ACC112 (cell line): ENCODE measurements at regions not wholly inside any gene's neighbourhood (a gene's known extent, or its start where the extent isn't known, plus 50 kb on each side); places are given as distances from the start of the nearest gene placed in this dataset.
"Not testable (repeated sequence)": the region's sequence is repeated elsewhere in the genome, so short reads cannot be mapped to it uniquely, and the experiment has no call there.

Source experiments
- H2AFZ ChIP-seq: fragments of 200-600 bp; sonication (generic); one replicate; pipeline ENCODE4 v1.6.0; 2017; ENCODE audit warnings: antibody characterized with exemption, low read length; ENCODE audit not compliant: unreplicated experiment
- H3K27ac ChIP-seq: fragments of 200-600 bp; sonication (generic); 2 replicates; pipeline ENCODE4 v1.5.1; 2014; ENCODE audit warnings: low read depth, mild to moderate bottlenecking, antibody characterized with exemption, low read length, moderate library complexity
- H3K27me3 ChIP-seq: fragments of 200-600 bp; sonication (generic); 2 replicates; pipeline ENCODE4 v1.6.1; 2014; ENCODE audit warnings: mild to moderate bottlenecking, antibody characterized with exemption, low read length, moderate library complexity, mixed read lengths; ENCODE audit not compliant: insufficient read depth
- H3K36me3 ChIP-seq: fragments of 200-600 bp; sonication (generic); 2 replicates; pipeline ENCODE4 v1.6.1; 2016; ENCODE audit warnings: mild to moderate bottlenecking, antibody characterized with exemption, low read length, moderate library complexity, mixed read lengths; ENCODE audit not compliant: insufficient read depth
- H3K4me1 ChIP-seq: fragments of 200-600 bp; sonication (generic); one replicate; pipeline ENCODE4 v1.6.1; 2016; ENCODE audit warnings: low read length, mixed read lengths; ENCODE audit not compliant: insufficient read depth, unreplicated experiment, control insufficient read depth
- H3K4me3 ChIP-seq: fragments of 200-600 bp; sonication (generic); 2 replicates; pipeline ENCODE4 v1.5.1; 2014; ENCODE audit warnings: mild to moderate bottlenecking, low read depth, low read length
- H3K79me2 ChIP-seq: fragments of 200-600 bp; sonication (generic); one replicate; pipeline ENCODE4 v1.6.0; 2016; ENCODE audit warnings: low read length; ENCODE audit not compliant: control insufficient read depth, unreplicated experiment, insufficient read depth

GRCh38 chr13:89454681-89455080 lies 1783.5 kb downstream of the SLITRK5 start:
- H3K4me1 ChIP-seq: peaks cover 4% of the 10 kb centered on the region

DNA sequence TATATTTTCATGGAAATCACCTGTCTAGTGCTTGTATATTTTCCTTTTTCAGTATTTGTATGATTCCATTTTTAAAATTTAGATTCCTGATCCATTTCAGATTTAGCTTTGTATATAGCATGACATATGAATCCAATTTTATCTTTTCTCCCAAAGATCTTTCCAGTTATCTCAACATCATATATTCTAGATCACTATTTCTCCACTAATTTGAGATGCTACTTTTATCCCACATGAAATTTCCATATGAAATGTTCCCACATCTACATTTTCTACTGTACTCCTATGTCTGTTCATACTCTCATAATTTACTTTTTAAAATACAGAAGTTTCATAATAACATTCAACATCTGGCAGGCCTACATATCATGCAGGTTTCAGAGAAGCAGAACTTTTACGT lies 1784.1 kb downstream of the SLITRK5 start:
- Histone ChIP-seq H3K27me3 (no peaks in the 10 kb centered on the region), H3K36me3 (no peaks in the 10 kb centered on the region), H3K4me3 (no peak overlapping the region), H3K27ac (no peak overlapping the region), H2AFZ (no peak overlapping the region), H3K79me2 (no peaks in the 10 kb centered on the region), H3K4me1 (peaks cover 4% of the 10 kb centered on the region)

More at GRCh38 chr13:89454681-89455080, 1783.5 kb downstream of the SLITRK5 start:
- H3K27me3 ChIP-seq: no peaks in the 10 kb centered on the region
- no peak overlapping the region for H2AFZ ChIP-seq
- H3K27ac ChIP-seq: no peak overlapping the region
- H3K36me3 ChIP-seq: no peaks in the 10 kb centered on the region
- H3K4me3 ChIP-seq: no peak overlapping the region
- H3K79me2 ChIP-seq: no peaks in the 10 kb centered on the region

DNA sequence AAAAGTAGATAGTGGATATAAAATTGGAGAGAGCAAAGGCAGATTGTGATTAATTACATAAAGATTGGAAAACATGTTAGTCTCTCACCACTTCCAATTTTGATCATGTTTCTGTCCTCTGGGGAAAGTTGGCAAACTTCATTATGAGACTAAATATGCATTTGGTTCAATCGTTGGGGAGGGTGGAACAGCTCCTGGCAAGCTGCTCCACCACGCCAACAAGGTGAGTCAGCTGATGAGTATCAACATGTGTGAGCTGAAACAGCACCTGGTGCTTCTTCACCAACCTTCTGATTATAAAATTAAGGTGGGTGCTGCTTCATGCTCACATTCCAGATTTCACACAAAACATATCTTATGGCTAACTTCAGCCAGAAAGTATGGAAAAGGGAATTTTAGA lies 1784.6 kb downstream of the SLITRK5 start:
- no peaks in the 10 kb centered on the region for H3K79me2 ChIP-seq
- peaks cover 4% of the 10 kb centered on the region for H3K4me1 ChIP-seq
- H3K4me3 ChIP-seq: no peak overlapping the region
- H2AFZ ChIP-seq: no peak overlapping the region
- no peaks in the 10 kb centered on the region for H3K36me3 ChIP-seq
- H3K27ac ChIP-seq: no peak overlapping the region
- H3K27me3 ChIP-seq: no peaks in the 10 kb centered on the region

- H3K4me1 ChIP-seq: peaks cover 4% of the 10 kb centered on the region
- no peaks in the 10 kb centered on the region for H3K79me2 ChIP-seq
- H3K4me3 ChIP-seq: no peak overlapping the region
- no peak overlapping the region for H2AFZ ChIP-seq
- no peaks in the 10 kb centered on the region for H3K27me3 ChIP-seq
- H3K36me3 ChIP-seq: no peaks in the 10 kb centered on the region
- no peak overlapping the region for H3K27ac ChIP-seq
Observed at GRCh38 chr13:89457977-89458376, 1786.8 kb downstream of the SLITRK5 start.

GRCh38 chr13:89458456-89458855 lies 1787.3 kb downstream of the SLITRK5 start:
- H3K79me2 ChIP-seq: no peaks in the 10 kb centered on the region
- peaks cover 4% of the 10 kb centered on the region for H3K4me1 ChIP-seq
- H3K27me3 ChIP-seq: no peaks in the 10 kb centered on the region
- no peak overlapping the region for H3K4me3 ChIP-seq
- no peak overlapping the region for H2AFZ ChIP-seq
- no peaks in the 10 kb centered on the region for H3K36me3 ChIP-seq
- no peak overlapping the region for H3K27ac ChIP-seq

DNA sequence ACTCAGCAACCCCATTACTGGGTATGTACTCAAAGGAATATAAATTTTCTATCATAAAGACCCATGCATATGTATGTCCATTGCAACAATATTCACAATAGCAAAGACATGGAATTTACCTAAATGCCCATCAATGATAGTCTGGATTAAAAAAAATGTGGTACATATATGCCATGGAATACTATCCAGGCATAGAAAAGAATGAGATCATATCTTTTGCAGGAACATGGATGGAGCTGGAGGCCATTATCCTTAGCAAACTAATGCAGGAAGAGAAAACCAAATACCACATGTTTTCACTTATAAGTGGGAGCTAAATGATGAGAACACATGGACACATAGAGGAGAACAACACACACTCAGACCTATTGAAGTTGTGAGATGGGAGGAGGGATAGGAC lies 1789.7 kb downstream of the SLITRK5 start:
- not testable (repeated sequence) for H3K4me1 ChIP-seq, H3K79me2 ChIP-seq, H3K4me3 ChIP-seq, H3K27me3 ChIP-seq, H3K36me3 ChIP-seq, H2AFZ ChIP-seq, H3K27ac ChIP-seq

- H2AFZ ChIP-seq: no peak overlapping the region
- no peak overlapping the region for H3K4me3 ChIP-seq
- no peak overlapping the region for H3K27ac ChIP-seq
- H3K27me3 ChIP-seq: no peaks in the 10 kb centered on the region
- no peaks in the 10 kb centered on the region for H3K36me3 ChIP-seq
- H3K79me2 ChIP-seq: no peaks in the 10 kb centered on the region
- H3K4me1 ChIP-seq: no peaks in the 10 kb centered on the region
Observed at GRCh38 chr13:89465366-89465765, 1794.2 kb downstream of the SLITRK5 start.

DNA sequence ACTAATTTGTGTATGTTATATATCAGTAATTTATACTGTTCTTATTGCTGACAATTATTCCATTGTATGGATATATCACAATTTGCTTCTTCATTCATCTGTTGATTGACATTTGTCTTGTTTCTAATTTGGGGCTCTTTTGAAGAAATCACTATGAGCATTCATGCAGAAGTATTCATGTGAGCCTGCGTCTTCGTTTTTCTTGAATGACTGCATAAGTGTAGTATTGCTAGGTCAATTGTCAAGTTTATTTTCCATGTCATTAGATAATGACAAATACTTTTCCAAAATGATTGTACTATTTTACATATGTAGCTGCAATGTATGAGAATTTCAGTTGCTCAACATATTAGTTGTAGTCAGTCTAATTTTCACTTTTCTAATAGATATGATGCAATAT lies 1796.9 kb downstream of the SLITRK5 start:
- Histone ChIP-seq H3K4me1 (no peaks in the 10 kb centered on the region), H3K27ac (no peak overlapping the region), H3K36me3 (no peaks in the 10 kb centered on the region), H3K79me2 (no peaks in the 10 kb centered on the region), H3K4me3 (no peak overlapping the region), H3K27me3 (no peaks in the 10 kb centered on the region), H2AFZ (no peak overlapping the region)

GRCh38 chr13:89470901-89471300 lies 1799.7 kb downstream of the SLITRK5 start:
- no peaks in the 10 kb centered on the region for H3K79me2 ChIP-seq
- no peaks in the 10 kb centered on the region for H3K4me1 ChIP-seq
- H3K36me3 ChIP-seq: no peaks in the 10 kb centered on the region
- no peak overlapping the region for H3K4me3 ChIP-seq
- H3K27me3 ChIP-seq: no peaks in the 10 kb centered on the region
- H3K27ac ChIP-seq: no peak overlapping the region
- no peak overlapping the region for H2AFZ ChIP-seq

DNA sequence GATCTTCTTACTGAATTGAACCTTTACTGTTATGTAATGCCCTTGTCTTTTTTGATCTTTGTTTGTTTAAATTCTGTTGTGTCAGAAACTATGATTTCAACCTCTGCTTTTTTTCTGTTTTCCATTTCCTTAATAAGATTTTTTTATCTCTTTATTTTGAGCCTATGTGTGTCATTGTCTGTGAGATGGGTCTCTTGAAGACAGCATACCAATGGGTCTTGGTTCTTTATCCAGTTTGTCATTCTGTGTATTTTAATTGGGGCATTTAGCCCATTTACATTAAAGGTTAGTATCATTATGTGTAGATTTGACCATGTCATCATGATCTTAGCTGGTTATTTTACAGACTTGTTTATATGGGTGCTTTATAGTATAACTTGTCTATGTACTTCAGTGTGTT lies 1803.3 kb downstream of the SLITRK5 start:
- Histone ChIP-seq H3K27me3 (no peaks in the 10 kb centered on the region), H3K79me2 (no peaks in the 10 kb centered on the region), H3K36me3 (no peaks in the 10 kb centered on the region), H2AFZ (no peak overlapping the region), H3K4me3 (no peak overlapping the region), H3K27ac (no peak overlapping the region), H3K4me1 (no peaks in the 10 kb centered on the region)

- Histone ChIP-seq H3K27ac (no peak overlapping the region), H2AFZ (no peak overlapping the region)
Observed at GRCh38 chr13:89486065-89486464, 1814.9 kb downstream of the SLITRK5 start.

More at GRCh38 chr13:89486065-89486464, 1814.9 kb downstream of the SLITRK5 start:
- Histone ChIP-seq H3K79me2 (no peaks in the 10 kb centered on the region), H3K36me3 (no peaks in the 10 kb centered on the region), H3K27me3 (no peaks in the 10 kb centered on the region), H3K4me1 (no peaks in the 10 kb centered on the region), H3K4me3 (no peak overlapping the region)
